GM12878 (cell line): ENCODE measurements at regions not wholly inside any gene's neighbourhood (a gene's known extent, or its start where the extent isn't known, plus 50 kb on each side); places are given as distances from the start of the nearest gene placed in this dataset.

ENCODE experiments used
- ATAC-seq: fragments of 200-7000 bp; cut with Tn5 transposase; 3 replicates; pipeline ENCODE4 v1.9.1; 2020; ENCODE audit warnings: mild to moderate bottlenecking, moderate library complexity
- BruUV-seq: library from RNA; stranded (reverse); fragments of 400-500 nt; replicated peaks from 2 replicates; lab custom pipeline; 2021; lab: Mats Ljungman, UMichigan
- CTCF ChIA-PET: fragments of 300-600 bp; sonication (Branson Sonifier 250); formaldehyde crosslinking; extraction: SDS; loops from one replicate; lab custom pipeline; 2021; ENCODE audit warnings: inconsistent platforms; lab: Yijun Ruan, JAX
- POLR2A ChIA-PET: fragments of 350-600 bp; formaldehyde crosslinking; extraction: SDS; loops from one replicate; lab custom pipeline; 2021; ENCODE audit warnings: inconsistent platforms; lab: Charles Lee
- RAD21 ChIA-PET: fragments of 300-600 bp; sonication (Branson Sonifier 250); formaldehyde crosslinking; loops from one replicate; lab custom pipeline; 2023; ENCODE audit warnings: antibody characterized with exemption; ENCODE audit not compliant: unreplicated experiment; lab: Charles Lee
- SMC1A ChIA-PET: fragments of 300-600 bp; sonication (Branson Sonifier 250); formaldehyde crosslinking; loops from one replicate; lab custom pipeline; 2023; ENCODE audit not compliant: unreplicated experiment, uncharacterized antibody; lab: Charles Lee
- DNase-seq: peaks from one replicate; pipeline ENCODE4 v3.0.0-alpha.2; 2011; ENCODE audit warnings: low read depth, low spot score
- FAIRE-seq: peaks from 3 replicates; lab custom pipeline; 2011; peaks lifted over from hg19 to GRCh38; lab: Jason Lieb, UNC
- H2AFZ ChIP-seq: 2 replicates; pipeline ENCODE4 v1.6.0; 2011; ENCODE audit warnings: low read depth, low read length, control low read depth; ENCODE audit not compliant: control insufficient read depth
- H3K27ac ChIP-seq: 2 replicates; pipeline ENCODE4 v1.5.1; 2011; ENCODE audit warnings: control low read depth; ENCODE audit not compliant: control insufficient read depth, insufficient read depth
- H3K27me3 ChIP-seq, 2 experiments: replicated peaks in 1 of 2; 2 replicates each; pipeline versions ENCODE4 v1.6.0 to v1.6.1; 2011; ENCODE audit warnings: low read length in 1 of 2; ENCODE audit not compliant: control insufficient read depth in 2 of 2, insufficient read depth in 2 of 2
- H3K36me3 ChIP-seq, 2 experiments: 2 replicates each; pipeline ENCODE4 v1.5.1; 2011; ENCODE audit warnings: low read length in 1 of 2; ENCODE audit not compliant: control insufficient read depth in 2 of 2, insufficient read depth in 2 of 2
- H3K4me1 ChIP-seq: 2 replicates; pipeline ENCODE4 v1.6.1; 2011; ENCODE audit warnings: mild to moderate bottlenecking, low read length, moderate library complexity, mixed read lengths; ENCODE audit not compliant: control insufficient read depth, insufficient read depth
- H3K4me2 ChIP-seq: 2 replicates; pipeline ENCODE4 v1.6.0; 2011; ENCODE audit warnings: control low read depth; ENCODE audit not compliant: control insufficient read depth, insufficient read depth
- H3K4me3 ChIP-seq: fragments of 200-600 bp; sonication (generic); 2 replicates; pipeline ENCODE4 v1.5.1; 2016
- H3K79me2 ChIP-seq: 2 replicates; pipeline ENCODE4 v1.6.0; 2011; ENCODE audit warnings: low read length; ENCODE audit not compliant: control insufficient read depth, insufficient read depth
- H3K9ac ChIP-seq: 2 replicates; pipeline ENCODE4 v1.8.0; 2011; ENCODE audit warnings: low read length, control low read depth, mixed read lengths; ENCODE audit not compliant: control insufficient read depth, insufficient read depth
- H3K9me3 ChIP-seq: replicated peaks from 3 replicates; pipeline ENCODE4 v1.5.1; 2011; ENCODE audit warnings: mild to moderate bottlenecking, low read length; ENCODE audit not compliant: control insufficient read depth, insufficient read depth
- H4K20me1 ChIP-seq: 2 replicates; pipeline ENCODE4 v1.6.0; 2011; ENCODE audit not compliant: control insufficient read depth, insufficient read depth
- BRCA1 ChIP-seq: IDR thresholded peaks from 2 replicates; pipeline ENCODE4 v1.6.1; 2011; ENCODE audit warnings: low read depth, low read length, improper control_type of control experiment
- CBFB ChIP-seq: IDR thresholded peaks from 2 replicates; pipeline ENCODE4 v1.6.1; 2016; ENCODE audit warnings: antibody characterized with exemption, low read depth
- DPF2 ChIP-seq: fragments of 450-650 bp; IDR thresholded peaks from 2 replicates; pipeline ENCODE4 v1.6.1; 2017; ENCODE audit warnings: mild to moderate bottlenecking
- EP300 ChIP-seq, 2 experiments: fragments of 150-350 bp in 1 of 2; IDR thresholded peaks; 2 replicates each; pipeline ENCODE4 v1.6.1; 2011 to 2012; ENCODE audit warnings: low read depth in 2 of 2, low read length in 2 of 2, borderline replicate concordance in 1 of 2, improper control_type of control experiment in 1 of 2, inconsistent platforms in 1 of 2; ENCODE audit not compliant: control insufficient read depth in 1 of 2
- EZH2 ChIP-seq: IDR thresholded peaks from 2 replicates; pipeline ENCODE4 v1.6.1; 2012; ENCODE audit warnings: low read depth, mild to moderate bottlenecking, control low read depth, inconsistent platforms, low read length, borderline replicate concordance; ENCODE audit not compliant: control insufficient read depth
- HCFC1 ChIP-seq: fragments of 150-350 bp; IDR thresholded peaks from 2 replicates; pipeline ENCODE4 v1.6.1; 2014; ENCODE audit warnings: low read length
- IRF3 ChIP-seq: fragments of 450-650 bp; IDR thresholded peaks from 2 replicates; pipeline ENCODE4 v1.6.1; 2014; ENCODE audit warnings: mild to moderate bottlenecking
- MEF2B ChIP-seq: fragments of 450-650 bp; IDR thresholded peaks from 2 replicates; pipeline ENCODE4 v1.6.1; 2018; ENCODE audit warnings: mild to moderate bottlenecking, moderate library complexity; ENCODE audit not compliant: partially characterized antibody, poor library complexity, severe bottlenecking
- NBN ChIP-seq: fragments of 450-650 bp; IDR thresholded peaks from 2 replicates; pipeline ENCODE4 v1.6.1; 2016
- NFXL1 ChIP-seq: fragments of 450-650 bp; IDR thresholded peaks from 2 replicates; pipeline ENCODE4 v1.6.1; 2017; ENCODE audit warnings: antibody characterized with exemption, mild to moderate bottlenecking, borderline replicate concordance
- RB1 ChIP-seq: fragments of 450-650 bp; formaldehyde crosslinking; IDR thresholded peaks from 2 replicates; pipeline ENCODE4 v1.6.1; 2017; ENCODE audit warnings: mild to moderate bottlenecking, borderline replicate concordance
- SMAD1 ChIP-seq: fragments of 450-650 bp; IDR thresholded peaks from 2 replicates; pipeline ENCODE4 v1.6.1; 2018; ENCODE audit warnings: mild to moderate bottlenecking, low read depth; ENCODE audit not compliant: partially characterized antibody
- SMARCA5 ChIP-seq: fragments of 450-650 bp; IDR thresholded peaks from 2 replicates; pipeline ENCODE4 v1.6.1; 2017; ENCODE audit warnings: mild to moderate bottlenecking
- STAT3 ChIP-seq: IDR thresholded peaks from 2 replicates; pipeline ENCODE4 v1.6.1; 2011; ENCODE audit warnings: low read depth, low read length, improper control_type of control experiment
- TBL1XR1 ChIP-seq: IDR thresholded peaks from 2 replicates; pipeline ENCODE4 v1.6.1; 2012; ENCODE audit warnings: low read depth, low read length, improper control_type of control experiment
- ZBTB33 ChIP-seq: fragments of 450-650 bp; IDR thresholded peaks from 2 replicates; pipeline ENCODE4 v1.6.1; 2017; ENCODE audit warnings: mild to moderate bottlenecking
- ZNF384 ChIP-seq: IDR thresholded peaks from 2 replicates; pipeline ENCODE4 v1.6.1; 2012; ENCODE audit warnings: low read depth, mild to moderate bottlenecking, low read length, improper control_type of control experiment, borderline replicate concordance
- WGBS: methylation state at CpG from one replicate; pipeline ENCODE4 v1.1.6; 2016; ENCODE audit warnings: low lambda C conversion rate; ENCODE audit not compliant: insufficient replicate concordance, insufficient coverage; ENCODE audit errors: missing lambda C conversion rate; 5-methylcytosine and 5-hydroxymethylcytosine counted together
- in situ Hi-C: fragments of 300-500 bp; cut with MboI; formaldehyde crosslinking; loops from 9 replicates; pipeline ENCODE4 v1.14.3; 2018; ENCODE audit warnings: mixed read lengths
- intact Hi-C: fragments of 100-400 bp; cut with micrococcal nuclease; formaldehyde crosslinking; loops from one replicate; pipeline ENCODE4 v1.14.2; 2022; ENCODE audit not compliant: unreplicated experiment
- TF ChIP-seq, protein P1 (sequence below): IDR thresholded peaks from 2 replicates; pipeline ENCODE4 v1.6.1; 2012; ENCODE audit warnings: low read depth, low read length, improper control_type of control experiment

GRCh38 chr22:27345691-27346090, 455.9 kb downstream of the MN1 start:
- intact Hi-C loops = no loop called here
- DNase-seq (no peak), ATAC-seq (no peak), FAIRE-seq (no peak)
- H3K9ac ChIP-seq = no peak overlapping the region
- no peaks in the 10 kb centered on the region for H4K20me1 ChIP-seq
- H3K27me3 ChIP-seq = no peaks in the 10 kb centered on the region
- TF ChIP-seq CBFB = no peak
- no peak for TF ChIP-seq TBL1XR1
- no peak for TF ChIP-seq HCFC1
- no peak for TF ChIP-seq SMARCA5
- no peak for TF ChIP-seq NBN
- TF ChIP-seq SMAD1 = no peak
- 70% methylated on average over 7 of the region's 7 CpGs for WGBS
- BruUV-seq = no TSS peak
- H3K4me3 ChIP-seq = no peak overlapping the region
- H3K36me3 ChIP-seq = no peaks in the 10 kb centered on the region
- H2AFZ ChIP-seq = no peak overlapping the region
- RAD21 ChIA-PET = no interaction called here
- H3K27ac ChIP-seq = no peak overlapping the region
- in situ Hi-C loops = no loop called here
- CTCF ChIA-PET = no interaction called here
- SMC1A ChIA-PET = no interaction called here
- H3K9me3 ChIP-seq = no peaks in the 10 kb centered on the region
- POLR2A ChIA-PET = no interaction called here
- no peaks in the 10 kb centered on the region for H3K79me2 ChIP-seq
- no peaks in the 10 kb centered on the region for H3K4me1 ChIP-seq
- no peak overlapping the region for H3K4me2 ChIP-seq

DNA sequence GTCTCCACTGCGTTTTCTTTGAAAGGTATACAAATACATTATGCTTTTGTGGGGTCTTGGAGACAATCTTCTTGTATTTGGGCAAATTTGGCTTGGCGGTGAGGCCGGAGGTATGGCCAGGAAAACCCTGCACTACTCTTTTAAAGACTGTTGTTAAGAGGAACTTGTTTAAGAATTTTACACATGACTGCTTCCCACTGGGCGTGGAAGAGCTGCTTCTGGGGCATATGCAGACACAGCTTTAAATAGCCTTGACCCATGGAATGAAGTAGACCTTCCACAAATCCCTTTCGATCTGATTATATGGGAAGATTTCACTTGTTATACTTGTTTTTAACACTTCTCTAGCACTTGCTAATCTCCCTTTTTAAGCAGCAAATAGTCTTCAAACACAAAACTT, 453.6 kb downstream of the MN1 start:
- FAIRE-seq (no peak), ATAC-seq (no peak), DNase-seq (no peak)
- Histone ChIP-seq H3K9ac (no peak overlapping the region), H3K79me2 (no peaks in the 10 kb centered on the region), H4K20me1 (no peaks in the 10 kb centered on the region), H3K27me3 (no peaks in the 10 kb centered on the region), H3K4me3 (no peak overlapping the region), H3K4me1 (no peaks in the 10 kb centered on the region), H3K9me3 (no peaks in the 10 kb centered on the region), H2AFZ (no peak overlapping the region), H3K36me3 (no peaks in the 10 kb centered on the region), H3K4me2 (no peak overlapping the region), H3K27ac (no peak overlapping the region)
- intact Hi-C loops = no loop called here
- in situ Hi-C loops = no loop called here
- SMC1A ChIA-PET = no interaction called here
- no TSS peak for BruUV-seq
- POLR2A ChIA-PET = no interaction called here
- RAD21 ChIA-PET = no interaction called here
- CTCF ChIA-PET = no interaction called here
- WGBS = 25% methylated on average over 5 of the region's 5 CpGs
- no peak for TF ChIP-seq NFXL1
- TF ChIP-seq RB1 = no peak
- no peak for TF ChIP-seq IRF3
- no peak for TF ChIP-seq EP300 (IDR thresholded peaks at IDR 0.05; ENCODE audit: borderline replicate concordance in 1 of 2, control insufficient read depth in 1 of 2, low read depth in 2 of 2, low read length in 2 of 2)
- no peak for TF ChIP-seq ZBTB33
- no peak for TF ChIP-seq BRCA1
- TF ChIP-seq STAT3 = no peak
- no peak for TF ChIP-seq EZH2
- TF ChIP-seq, protein P1, sequence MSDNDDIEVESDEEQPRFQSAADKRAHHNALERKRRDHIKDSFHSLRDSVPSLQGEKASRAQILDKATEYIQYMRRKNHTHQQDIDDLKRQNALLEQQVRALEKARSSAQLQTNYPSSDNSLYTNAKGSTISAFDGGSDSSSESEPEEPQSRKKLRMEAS = no peak
- TF ChIP-seq MEF2B = no peak
- no peak for TF ChIP-seq ZNF384
- no peak for TF ChIP-seq DPF2
